ENCODE measurements at regions not wholly inside any gene's neighbourhood (a gene's known extent, or its start where the extent isn't known, plus 50 kb on each side); places are given as distances from the start of the nearest gene placed in this dataset.
A peak's percentile ranks its signal among the peaks of the same experiment; 100 is the strongest.
"Not testable (repeated sequence)": the region's sequence is repeated elsewhere in the genome, so short reads cannot be mapped to it uniquely, and the experiment has no call there.

- Mint-ChIP-seq H3K4me1 (ENCODE audit: unreplicated experiment) (peaks cover 28% of the 10 kb centered on the region), H3K4me3 (ENCODE audit: unreplicated experiment) (no peak overlapping the region), H3K9me3 (ENCODE audit: unreplicated experiment) (no peaks in the 10 kb centered on the region), H3K27me3 (ENCODE audit: unreplicated experiment) (no peaks in the 10 kb centered on the region), H3K27ac (ENCODE audit: unreplicated experiment) (no peak overlapping the region), H3K36me3 (ENCODE audit: unreplicated experiment) (peaks cover 5% of the 10 kb centered on the region)
- no peak for DNase-seq (ENCODE audit: extremely low spot score, unreplicated experiment)
- TF ChIP-seq, protein P1, sequence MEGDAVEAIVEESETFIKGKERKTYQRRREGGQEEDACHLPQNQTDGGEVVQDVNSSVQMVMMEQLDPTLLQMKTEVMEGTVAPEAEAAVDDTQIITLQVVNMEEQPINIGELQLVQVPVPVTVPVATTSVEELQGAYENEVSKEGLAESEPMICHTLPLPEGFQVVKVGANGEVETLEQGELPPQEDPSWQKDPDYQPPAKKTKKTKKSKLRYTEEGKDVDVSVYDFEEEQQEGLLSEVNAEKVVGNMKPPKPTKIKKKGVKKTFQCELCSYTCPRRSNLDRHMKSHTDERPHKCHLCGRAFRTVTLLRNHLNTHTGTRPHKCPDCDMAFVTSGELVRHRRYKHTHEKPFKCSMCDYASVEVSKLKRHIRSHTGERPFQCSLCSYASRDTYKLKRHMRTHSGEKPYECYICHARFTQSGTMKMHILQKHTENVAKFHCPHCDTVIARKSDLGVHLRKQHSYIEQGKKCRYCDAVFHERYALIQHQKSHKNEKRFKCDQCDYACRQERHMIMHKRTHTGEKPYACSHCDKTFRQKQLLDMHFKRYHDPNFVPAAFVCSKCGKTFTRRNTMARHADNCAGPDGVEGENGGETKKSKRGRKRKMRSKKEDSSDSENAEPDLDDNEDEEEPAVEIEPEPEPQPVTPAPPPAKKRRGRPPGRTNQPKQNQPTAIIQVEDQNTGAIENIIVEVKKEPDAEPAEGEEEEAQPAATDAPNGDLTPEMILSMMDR (IDR thresholded peaks at IDR 0.05), result peak; percentile 58
These were observed 69.4 kb upstream of the EVL start for GRCh38 chr14:99995700-99996356.

DNA sequence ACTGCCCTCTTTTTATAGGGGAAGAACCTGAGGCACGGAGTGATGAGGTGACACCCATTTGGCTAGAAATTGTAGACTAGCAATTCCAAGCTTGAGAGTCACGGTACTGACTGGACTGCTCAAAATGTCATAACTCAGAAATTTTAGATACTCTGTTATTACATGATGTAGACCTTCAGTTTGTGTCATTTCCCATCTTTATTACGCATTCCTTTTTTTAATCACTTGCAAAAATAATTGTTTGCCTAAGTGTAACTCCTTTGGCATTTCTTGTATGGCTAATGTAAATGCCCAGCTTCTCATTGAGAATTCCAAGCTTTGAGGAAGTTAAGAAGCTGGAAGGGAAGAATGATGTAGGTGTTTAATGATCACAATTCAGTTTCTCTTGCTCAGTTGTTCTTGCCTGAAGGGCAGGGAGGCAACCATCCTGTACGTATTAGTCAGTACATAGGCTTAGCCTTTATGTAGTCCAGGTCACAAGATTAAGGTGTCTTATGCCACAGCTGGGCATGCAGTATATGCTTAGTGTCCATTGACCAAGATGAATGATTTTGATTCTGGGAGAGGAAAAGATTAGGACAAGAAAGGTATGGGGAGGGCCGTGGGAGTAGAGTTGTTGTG, 68.2 kb upstream of the EVL start:
- TF ChIP-seq, protein P1 (IDR thresholded peaks at IDR 0.05), result no peak
- no peaks in the 10 kb centered on the region for H3K9me3 Mint-ChIP-seq (ENCODE audit: unreplicated experiment)
- no peak for DNase-seq (ENCODE audit: extremely low spot score, unreplicated experiment)
- peak overlapping the region; percentile 36 for H3K27ac Mint-ChIP-seq (ENCODE audit: unreplicated experiment)
- no peak overlapping the region for H3K4me3 Mint-ChIP-seq (ENCODE audit: unreplicated experiment)
- peaks cover 20% of the 10 kb centered on the region for H3K4me1 Mint-ChIP-seq (ENCODE audit: unreplicated experiment)
- H3K36me3 Mint-ChIP-seq (ENCODE audit: unreplicated experiment), result peaks cover 5% of the 10 kb centered on the region
- H3K27me3 Mint-ChIP-seq (ENCODE audit: unreplicated experiment), result no peaks in the 10 kb centered on the region

- H3K36me3 Mint-ChIP-seq (ENCODE audit: unreplicated experiment); DNase-seq (ENCODE audit: extremely low spot score, unreplicated experiment); H3K27ac Mint-ChIP-seq (ENCODE audit: unreplicated experiment); H3K9me3 Mint-ChIP-seq (ENCODE audit: unreplicated experiment); H3K27me3 Mint-ChIP-seq (ENCODE audit: unreplicated experiment); H3K4me3 Mint-ChIP-seq (ENCODE audit: unreplicated experiment): not testable (repeated sequence)
- H3K4me1 Mint-ChIP-seq (ENCODE audit: unreplicated experiment), result peaks cover 17% of the 10 kb centered on the region
These were observed 64.8 kb upstream of the EVL start for GRCh38 chr14:100000398-100000797.

GRCh38 chr14:100004392-100004791, 60.8 kb upstream of the EVL start:
- H3K4me3 Mint-ChIP-seq (ENCODE audit: unreplicated experiment), result no peak overlapping the region
- H3K36me3 Mint-ChIP-seq (ENCODE audit: unreplicated experiment), result peaks cover 8% of the 10 kb centered on the region
- peaks cover 18% of the 10 kb centered on the region for H3K4me1 Mint-ChIP-seq (ENCODE audit: unreplicated experiment)
- TF ChIP-seq, protein P1 (IDR thresholded peaks at IDR 0.05), result no peak
- no peaks in the 10 kb centered on the region for H3K27me3 Mint-ChIP-seq (ENCODE audit: unreplicated experiment)
- DNase-seq (ENCODE audit: extremely low spot score, unreplicated experiment), result no peak
- H3K9me3 Mint-ChIP-seq (ENCODE audit: unreplicated experiment), result no peaks in the 10 kb centered on the region
- no peak overlapping the region for H3K27ac Mint-ChIP-seq (ENCODE audit: unreplicated experiment)

GRCh38 chr14:100007254-100007653, 58.0 kb upstream of the EVL start:
- no peak overlapping the region for H3K27ac Mint-ChIP-seq (ENCODE audit: unreplicated experiment)
- H3K36me3 Mint-ChIP-seq (ENCODE audit: unreplicated experiment), result peaks cover 10% of the 10 kb centered on the region
- TF ChIP-seq, protein P1 (IDR thresholded peaks at IDR 0.05), result no peak
- no peaks in the 10 kb centered on the region for H3K9me3 Mint-ChIP-seq (ENCODE audit: unreplicated experiment)
- peaks cover 34% of the 10 kb centered on the region for H3K4me1 Mint-ChIP-seq (ENCODE audit: unreplicated experiment)
- no peak for DNase-seq (ENCODE audit: extremely low spot score, unreplicated experiment)
- H3K4me3 Mint-ChIP-seq (ENCODE audit: unreplicated experiment), result no peak overlapping the region
- no peaks in the 10 kb centered on the region for H3K27me3 Mint-ChIP-seq (ENCODE audit: unreplicated experiment)

GRCh38 chr14:100009802-100010201, 55.4 kb upstream of the EVL start:
- H3K4me1 Mint-ChIP-seq (ENCODE audit: unreplicated experiment), result peaks cover 44% of the 10 kb centered on the region
- peaks cover 12% of the 10 kb centered on the region for H3K36me3 Mint-ChIP-seq (ENCODE audit: unreplicated experiment)
- not testable (repeated sequence) for H3K9me3 Mint-ChIP-seq (ENCODE audit: unreplicated experiment); DNase-seq (ENCODE audit: extremely low spot score, unreplicated experiment); H3K27me3 Mint-ChIP-seq (ENCODE audit: unreplicated experiment); H3K4me3 Mint-ChIP-seq (ENCODE audit: unreplicated experiment)
- H3K27ac Mint-ChIP-seq (ENCODE audit: unreplicated experiment), result peak overlapping the region; percentile 27

Data from osteocyte (in vitro differentiated cells).